ENCODE measurements at regions not wholly inside any gene's neighbourhood (a gene's known extent, or its start where the extent isn't known, plus 50 kb on each side); places are given as distances from the start of the nearest gene placed in this dataset.

- no peak for DNase-seq (ENCODE audit: low read depth in 4 of 4, low spot score in 1 of 4)
These were observed 266.4 kb downstream of the MRTFB start for GRCh38 chr16:14337303-14338191.

GRCh38 chr16:14335297-14335696, 264.2 kb downstream of the MRTFB start:
- DNase-seq (ENCODE audit: low read depth in 4 of 4, low spot score in 1 of 4) = no peak

- DNase-seq (ENCODE audit: low read depth in 4 of 4, low spot score in 1 of 4) = no peak
These were observed 263.4 kb downstream of the MRTFB start for GRCh38 chr16:14334366-14335080.

GRCh38 chr16:14333361-14333760, 262.2 kb downstream of the MRTFB start:
- no peak for DNase-seq (ENCODE audit: low read depth in 4 of 4, low spot score in 1 of 4)

- DNase-seq (ENCODE audit: low read depth in 4 of 4, low spot score in 1 of 4) = no peak
These were observed 259.9 kb downstream of the MRTFB start for GRCh38 chr16:14331020-14331419.

GRCh38 chr16:14329727-14330350, 258.7 kb downstream of the MRTFB start:
- DNase-seq (ENCODE audit: low read depth in 4 of 4, low spot score in 1 of 4) = no peak

- DNase-seq (ENCODE audit: low read depth in 4 of 4, low spot score in 1 of 4) = no peak
These were observed 254.6 kb downstream of the MRTFB start for GRCh38 chr16:14325502-14326401.

- no peak for DNase-seq (ENCODE audit: low read depth in 4 of 4, low spot score in 1 of 4)
These were observed 253.5 kb downstream of the MRTFB start for GRCh38 chr16:14324581-14324980.

- DNase-seq (ENCODE audit: low read depth in 4 of 4, low spot score in 1 of 4) = no peak
These were observed 251.1 kb downstream of the MRTFB start for GRCh38 chr16:14322186-14322585.

GRCh38 chr16:14321542-14321941, 250.4 kb downstream of the MRTFB start:
- DNase-seq (ENCODE audit: low read depth in 4 of 4, low spot score in 1 of 4) = no peak

- DNase-seq (ENCODE audit: low read depth in 4 of 4, low spot score in 1 of 4) = no peak
These were observed 249.3 kb downstream of the MRTFB start for GRCh38 chr16:14320406-14320805.
